ENCODE measurements at regions not wholly inside any gene's neighbourhood (a gene's known extent, or its start where the extent isn't known, plus 50 kb on each side); places are given as distances from the start of the nearest gene placed in this dataset.

DNA sequence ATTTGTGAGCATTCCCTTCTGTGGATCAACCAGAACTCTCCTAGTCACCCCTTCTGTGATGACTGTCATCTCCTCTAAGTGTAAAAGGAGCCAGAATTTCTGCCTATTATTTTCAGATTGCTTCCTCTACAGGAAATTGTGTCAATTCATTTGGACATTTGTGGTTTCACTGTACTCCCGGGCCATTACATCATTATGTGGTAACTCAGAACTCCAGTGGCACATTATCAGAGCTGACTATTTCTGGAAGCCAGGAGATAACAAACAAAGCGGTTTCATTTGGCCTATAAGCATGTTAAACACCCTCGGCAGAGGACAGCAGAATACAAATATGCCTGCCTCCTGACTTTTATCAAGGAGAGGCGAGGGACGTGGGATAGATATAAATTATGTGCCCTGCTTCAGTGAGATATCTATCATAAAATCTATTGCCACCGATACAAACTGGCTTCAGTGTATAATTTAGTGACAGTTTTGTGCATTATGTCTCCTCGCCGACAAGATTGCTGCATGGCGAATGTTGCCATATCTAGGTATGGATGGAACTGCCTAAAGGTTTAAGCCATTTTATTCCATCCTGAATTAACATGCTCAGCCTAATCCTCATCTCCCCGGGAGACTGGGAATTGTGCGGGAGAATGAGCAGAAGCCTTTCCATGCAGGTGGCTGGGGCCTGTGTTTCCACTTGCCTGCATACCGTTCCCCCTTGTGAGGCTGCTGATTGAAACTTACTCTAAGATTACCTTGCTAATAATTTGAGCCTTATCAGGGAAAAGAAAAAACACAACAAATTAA is 193.4 kb upstream of the SEMA6D start:
- H3K27me3 ChIP-seq (ENCODE audit: control insufficient read depth in 3 of 3, insufficient read depth in 3 of 3, low read length in 3 of 3), result peaks cover 0 to 6% (median 0%) of the 10 kb centered on the region in 3 donors
- H3K4me1 ChIP-seq (ENCODE audit: control insufficient read depth in 3 of 3, insufficient read depth in 3 of 3, low read length in 3 of 3), result no peaks in the 10 kb centered on the region
- H3K9me3 ChIP-seq (ENCODE audit: control insufficient read depth in 3 of 3, low read length in 3 of 3), result no peaks in the 10 kb centered on the region
- no peaks in the 10 kb centered on the region for H3K36me3 ChIP-seq (ENCODE audit: control insufficient read depth in 3 of 3, insufficient read depth in 3 of 3, low read length in 3 of 3)
- no peak overlapping the region for H3K4me3 ChIP-seq (ENCODE audit: low read length in 3 of 3)
- H3K27ac ChIP-seq (ENCODE audit: low read depth, low read length), result no peak overlapping the region
- no peak overlapping the region for H3K9ac ChIP-seq (ENCODE audit: low read depth in 1 of 3, low read length in 3 of 3)

DNA sequence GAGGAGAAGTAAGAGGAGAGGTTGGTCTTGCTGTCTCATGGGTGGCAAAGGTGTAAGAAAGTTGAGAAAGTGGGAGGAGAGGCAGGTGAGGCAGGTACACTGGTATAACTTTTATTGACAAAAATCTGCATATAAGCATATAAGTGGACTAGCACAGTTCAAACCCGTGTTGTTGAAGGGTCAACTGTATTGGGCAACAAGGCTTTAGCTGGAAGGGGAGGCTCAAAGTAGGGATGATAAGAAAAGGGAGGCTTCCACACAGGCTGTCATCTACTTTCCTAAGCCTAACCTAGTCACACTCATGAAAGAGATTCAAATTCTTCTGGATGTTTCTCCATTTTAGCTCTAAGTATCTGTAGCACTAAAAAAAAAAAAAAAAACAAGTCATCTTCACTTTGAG is 188.1 kb upstream of the SEMA6D start:
- Histone ChIP-seq H3K27me3 (ENCODE audit: control insufficient read depth in 3 of 3, insufficient read depth in 3 of 3, low read length in 3 of 3) (no peaks in the 10 kb centered on the region), H3K9me3 (ENCODE audit: control insufficient read depth in 3 of 3, low read length in 3 of 3) (no peaks in the 10 kb centered on the region), H3K27ac (ENCODE audit: low read depth, low read length) (no peak overlapping the region), H3K36me3 (ENCODE audit: control insufficient read depth in 3 of 3, insufficient read depth in 3 of 3, low read length in 3 of 3) (no peaks in the 10 kb centered on the region), H3K4me3 (ENCODE audit: low read length in 3 of 3) (no peak overlapping the region), H3K9ac (ENCODE audit: low read depth in 1 of 3, low read length in 3 of 3) (no peak overlapping the region), H3K4me1 (ENCODE audit: control insufficient read depth in 3 of 3, insufficient read depth in 3 of 3, low read length in 3 of 3) (no peaks in the 10 kb centered on the region)

DNA sequence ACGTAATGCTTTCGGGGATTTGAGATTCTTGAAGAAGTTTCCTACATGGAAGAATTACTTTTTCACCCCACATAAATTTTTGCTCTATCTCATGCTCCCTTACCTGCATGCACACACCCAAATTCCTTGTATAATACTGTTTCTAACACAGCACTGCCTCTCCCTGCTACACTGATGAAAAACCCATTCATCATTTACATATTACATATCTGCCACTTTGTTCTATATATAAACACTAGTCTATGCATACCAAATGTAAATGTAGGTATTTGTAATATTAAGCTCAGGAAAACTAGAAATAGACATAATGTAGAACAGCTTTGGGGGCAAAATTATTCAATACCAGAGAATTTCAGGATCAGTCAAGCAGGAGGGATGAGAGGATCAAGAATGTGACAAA is 182.6 kb upstream of the SEMA6D start:
- Histone ChIP-seq H3K4me3 (ENCODE audit: low read length in 3 of 3) (no peak overlapping the region), H3K4me1 (ENCODE audit: control insufficient read depth in 3 of 3, insufficient read depth in 3 of 3, low read length in 3 of 3) (no peaks in the 10 kb centered on the region), H3K27ac (ENCODE audit: low read depth, low read length) (no peak overlapping the region), H3K27me3 (ENCODE audit: control insufficient read depth in 3 of 3, insufficient read depth in 3 of 3, low read length in 3 of 3) (no peaks in the 10 kb centered on the region), H3K36me3 (ENCODE audit: control insufficient read depth in 3 of 3, insufficient read depth in 3 of 3, low read length in 3 of 3) (no peaks in the 10 kb centered on the region), H3K9ac (ENCODE audit: low read depth in 1 of 3, low read length in 3 of 3) (no peak overlapping the region), H3K9me3 (ENCODE audit: control insufficient read depth in 3 of 3, low read length in 3 of 3) (no peaks in the 10 kb centered on the region)

DNA sequence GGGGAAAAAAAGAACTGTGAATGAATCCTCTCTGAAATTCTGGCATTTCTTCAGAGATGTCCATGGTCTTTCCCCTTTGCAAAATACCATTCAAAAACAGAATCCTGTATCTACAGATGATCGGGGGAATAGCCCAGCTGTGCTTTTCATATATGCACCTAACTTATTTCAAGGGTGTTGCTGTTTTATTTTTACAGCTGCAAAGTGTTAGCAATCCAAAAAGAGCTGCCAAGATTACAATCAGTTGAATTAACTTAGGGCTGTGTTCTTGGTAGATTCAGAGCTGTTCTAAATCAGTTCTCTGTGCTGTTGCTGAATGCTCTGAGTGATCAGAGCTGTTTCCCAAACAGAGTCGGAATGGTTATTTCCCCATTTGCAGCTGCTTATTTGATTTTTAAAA is 175.7 kb upstream of the SEMA6D start:
- H3K9me3 ChIP-seq (ENCODE audit: control insufficient read depth in 3 of 3, low read length in 3 of 3), result no peaks in the 10 kb centered on the region

DNA sequence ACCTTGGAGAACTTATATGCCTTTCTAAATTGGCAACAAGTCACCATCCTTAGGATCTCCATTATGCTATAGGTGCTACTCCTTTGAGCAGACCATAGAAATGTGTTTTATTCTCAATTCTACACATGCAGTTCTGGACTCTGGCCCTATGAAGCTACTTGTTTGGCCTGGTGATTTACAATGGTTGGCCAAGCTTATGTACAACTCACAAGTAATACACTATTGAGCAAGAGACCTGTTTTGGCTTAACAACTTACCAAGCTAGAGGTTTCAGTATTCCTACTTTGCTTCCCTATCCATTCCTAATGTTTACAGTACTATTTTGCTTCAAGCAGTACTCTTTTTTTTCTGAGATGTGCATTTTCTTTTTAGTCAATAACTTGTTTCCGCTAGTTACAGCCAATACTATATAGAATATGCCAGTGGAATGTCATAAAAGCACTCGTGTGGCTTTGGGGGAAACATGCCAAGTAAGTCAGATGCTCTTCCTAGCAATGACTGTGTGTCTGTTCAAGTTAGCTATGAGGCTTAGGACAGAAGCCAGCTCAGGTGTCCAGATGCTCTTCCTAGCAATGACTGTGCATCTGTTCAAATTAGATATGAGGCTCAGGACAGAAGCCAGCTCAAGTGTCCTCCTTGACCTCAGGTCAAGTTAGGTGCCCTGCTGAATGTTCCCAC is 174.9 kb upstream of the SEMA6D start:
- no peaks in the 10 kb centered on the region for H3K27me3 ChIP-seq (ENCODE audit: control insufficient read depth in 3 of 3, insufficient read depth in 3 of 3, low read length in 3 of 3)
- no peaks in the 10 kb centered on the region for H3K4me1 ChIP-seq (ENCODE audit: control insufficient read depth in 3 of 3, insufficient read depth in 3 of 3, low read length in 3 of 3)
- no peak overlapping the region for H3K4me3 ChIP-seq (ENCODE audit: low read length in 3 of 3)
- no peaks in the 10 kb centered on the region for H3K36me3 ChIP-seq (ENCODE audit: control insufficient read depth in 3 of 3, insufficient read depth in 3 of 3, low read length in 3 of 3)
- H3K9ac ChIP-seq (ENCODE audit: low read depth in 1 of 3, low read length in 3 of 3), result no peak overlapping the region
- H3K9me3 ChIP-seq (ENCODE audit: control insufficient read depth in 3 of 3, low read length in 3 of 3), result no peaks in the 10 kb centered on the region
- no peak overlapping the region for H3K27ac ChIP-seq (ENCODE audit: low read depth, low read length)

More for the DNA sequence above, 175.7 kb upstream of the SEMA6D start:
- Histone ChIP-seq H3K9ac (ENCODE audit: low read depth in 1 of 3, low read length in 3 of 3) (no peak overlapping the region), H3K27me3 (ENCODE audit: control insufficient read depth in 3 of 3, insufficient read depth in 3 of 3, low read length in 3 of 3) (no peaks in the 10 kb centered on the region), H3K4me1 (ENCODE audit: control insufficient read depth in 3 of 3, insufficient read depth in 3 of 3, low read length in 3 of 3) (no peaks in the 10 kb centered on the region), H3K27ac (ENCODE audit: low read depth, low read length) (no peak overlapping the region), H3K36me3 (ENCODE audit: control insufficient read depth in 3 of 3, insufficient read depth in 3 of 3, low read length in 3 of 3) (no peaks in the 10 kb centered on the region), H3K4me3 (ENCODE audit: low read length in 3 of 3) (no peak overlapping the region)

DNA sequence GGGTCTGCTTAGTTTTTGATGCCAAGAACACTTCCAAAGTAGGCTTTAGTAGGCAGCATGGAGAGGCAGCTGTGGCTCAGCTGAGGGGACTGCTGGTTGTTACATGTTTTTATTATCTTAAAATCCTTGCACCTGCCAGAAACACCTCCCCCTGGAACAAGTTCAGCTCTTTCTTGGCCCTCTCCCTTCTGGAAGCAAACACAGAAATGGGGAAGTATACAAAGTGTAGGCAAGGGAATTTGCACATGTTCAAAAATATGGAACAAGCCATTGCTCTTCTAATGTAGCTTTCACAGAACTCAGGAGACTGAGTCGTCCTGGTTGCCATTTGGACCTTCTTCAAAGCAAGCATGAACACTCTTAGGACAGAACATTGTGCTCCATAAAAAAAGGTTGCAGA is 169.1 kb upstream of the SEMA6D start:
- Histone ChIP-seq H3K36me3 (ENCODE audit: control insufficient read depth in 3 of 3, insufficient read depth in 3 of 3, low read length in 3 of 3) (no peaks in the 10 kb centered on the region), H3K27me3 (ENCODE audit: control insufficient read depth in 3 of 3, insufficient read depth in 3 of 3, low read length in 3 of 3) (no peaks in the 10 kb centered on the region), H3K4me3 (ENCODE audit: low read length in 3 of 3) (no peak overlapping the region), H3K4me1 (ENCODE audit: control insufficient read depth in 3 of 3, insufficient read depth in 3 of 3, low read length in 3 of 3) (no peaks in the 10 kb centered on the region), H3K27ac (ENCODE audit: low read depth, low read length) (no peak overlapping the region), H3K9me3 (ENCODE audit: control insufficient read depth in 3 of 3, low read length in 3 of 3) (no peaks in the 10 kb centered on the region), H3K9ac (ENCODE audit: low read depth in 1 of 3, low read length in 3 of 3) (no peak overlapping the region)

DNA sequence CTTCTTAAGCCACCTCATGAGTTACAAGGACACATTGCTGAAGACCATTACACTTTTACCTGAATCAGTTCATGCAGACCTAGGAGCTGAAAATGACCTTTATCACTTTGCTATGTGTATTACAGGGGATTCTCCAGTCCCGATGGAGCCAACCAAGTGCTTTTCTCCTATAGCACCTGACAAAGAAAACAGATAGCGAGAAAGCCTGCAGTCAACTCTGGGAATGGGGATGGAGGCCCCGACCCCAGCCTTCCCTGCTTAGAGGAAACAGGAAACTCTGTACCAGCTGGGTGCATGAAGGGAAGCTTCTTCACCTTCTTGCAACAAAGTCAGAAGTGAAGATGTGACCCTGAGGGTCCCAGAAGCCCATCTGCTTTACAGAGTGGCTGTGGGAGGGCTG is 168.3 kb upstream of the SEMA6D start:
- Histone ChIP-seq H3K4me3 (ENCODE audit: low read length in 3 of 3) (no peak overlapping the region), H3K9me3 (ENCODE audit: control insufficient read depth in 3 of 3, low read length in 3 of 3) (no peaks in the 10 kb centered on the region), H3K27me3 (ENCODE audit: control insufficient read depth in 3 of 3, insufficient read depth in 3 of 3, low read length in 3 of 3) (no peaks in the 10 kb centered on the region), H3K27ac (ENCODE audit: low read depth, low read length) (no peak overlapping the region), H3K36me3 (ENCODE audit: control insufficient read depth in 3 of 3, insufficient read depth in 3 of 3, low read length in 3 of 3) (no peaks in the 10 kb centered on the region), H3K4me1 (ENCODE audit: control insufficient read depth in 3 of 3, insufficient read depth in 3 of 3, low read length in 3 of 3) (no peaks in the 10 kb centered on the region), H3K9ac (ENCODE audit: low read depth in 1 of 3, low read length in 3 of 3) (no peak overlapping the region)

DNA sequence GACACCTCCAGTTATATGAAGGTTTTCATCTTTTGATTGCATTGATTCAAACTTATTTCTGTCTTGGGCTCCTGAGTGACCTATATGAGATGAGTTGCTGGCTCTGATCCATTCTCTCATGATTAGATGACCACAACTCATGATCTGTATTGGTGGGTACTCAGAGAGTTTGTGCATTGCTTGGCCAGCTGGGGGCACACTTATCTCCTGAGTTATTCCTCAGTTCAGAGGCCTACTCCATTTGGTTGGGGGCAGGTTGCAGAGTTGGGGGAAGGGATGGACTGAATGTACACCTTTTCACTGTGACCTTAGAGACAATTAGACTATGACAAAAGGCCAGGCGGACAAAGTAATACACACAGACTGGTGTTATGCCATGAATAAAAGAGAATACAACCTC is 166.2 kb upstream of the SEMA6D start:
- Histone ChIP-seq H3K9me3 (ENCODE audit: control insufficient read depth in 3 of 3, low read length in 3 of 3) (no peaks in the 10 kb centered on the region), H3K27ac (ENCODE audit: low read depth, low read length) (no peak overlapping the region), H3K4me3 (ENCODE audit: low read length in 3 of 3) (no peak overlapping the region), H3K27me3 (ENCODE audit: control insufficient read depth in 3 of 3, insufficient read depth in 3 of 3, low read length in 3 of 3) (no peaks in the 10 kb centered on the region), H3K36me3 (ENCODE audit: control insufficient read depth in 3 of 3, insufficient read depth in 3 of 3, low read length in 3 of 3) (no peaks in the 10 kb centered on the region), H3K9ac (ENCODE audit: low read depth in 1 of 3, low read length in 3 of 3) (no peak overlapping the region), H3K4me1 (ENCODE audit: control insufficient read depth in 3 of 3, insufficient read depth in 3 of 3, low read length in 3 of 3) (no peaks in the 10 kb centered on the region)

DNA sequence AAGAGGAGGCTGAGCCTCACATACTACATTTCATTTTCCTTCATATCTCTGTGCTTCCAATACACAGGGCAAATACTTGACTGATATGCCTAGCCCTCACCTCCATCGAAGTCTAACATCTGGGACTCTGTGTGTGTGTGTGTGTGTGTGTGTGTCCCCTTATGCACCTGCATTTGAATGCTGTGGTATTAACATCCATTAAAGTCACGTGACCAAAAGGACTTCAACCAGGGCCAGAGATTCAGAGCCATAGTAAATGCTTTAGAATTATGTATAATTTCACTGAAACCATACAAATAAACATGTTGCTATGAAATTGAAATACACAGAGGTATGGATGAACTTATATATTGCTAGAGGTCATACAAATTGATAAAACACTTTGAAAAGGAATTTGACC is 165.8 kb upstream of the SEMA6D start:
- Histone ChIP-seq H3K9ac (ENCODE audit: low read depth in 1 of 3, low read length in 3 of 3) (no peak overlapping the region), H3K27ac (ENCODE audit: low read depth, low read length) (no peak overlapping the region), H3K27me3 (ENCODE audit: control insufficient read depth in 3 of 3, insufficient read depth in 3 of 3, low read length in 3 of 3) (no peaks in the 10 kb centered on the region), H3K4me1 (ENCODE audit: control insufficient read depth in 3 of 3, insufficient read depth in 3 of 3, low read length in 3 of 3) (no peaks in the 10 kb centered on the region), H3K9me3 (ENCODE audit: control insufficient read depth in 3 of 3, low read length in 3 of 3) (no peaks in the 10 kb centered on the region), H3K4me3 (ENCODE audit: low read length in 3 of 3) (no peak overlapping the region), H3K36me3 (ENCODE audit: control insufficient read depth in 3 of 3, insufficient read depth in 3 of 3, low read length in 3 of 3) (no peaks in the 10 kb centered on the region)

DNA sequence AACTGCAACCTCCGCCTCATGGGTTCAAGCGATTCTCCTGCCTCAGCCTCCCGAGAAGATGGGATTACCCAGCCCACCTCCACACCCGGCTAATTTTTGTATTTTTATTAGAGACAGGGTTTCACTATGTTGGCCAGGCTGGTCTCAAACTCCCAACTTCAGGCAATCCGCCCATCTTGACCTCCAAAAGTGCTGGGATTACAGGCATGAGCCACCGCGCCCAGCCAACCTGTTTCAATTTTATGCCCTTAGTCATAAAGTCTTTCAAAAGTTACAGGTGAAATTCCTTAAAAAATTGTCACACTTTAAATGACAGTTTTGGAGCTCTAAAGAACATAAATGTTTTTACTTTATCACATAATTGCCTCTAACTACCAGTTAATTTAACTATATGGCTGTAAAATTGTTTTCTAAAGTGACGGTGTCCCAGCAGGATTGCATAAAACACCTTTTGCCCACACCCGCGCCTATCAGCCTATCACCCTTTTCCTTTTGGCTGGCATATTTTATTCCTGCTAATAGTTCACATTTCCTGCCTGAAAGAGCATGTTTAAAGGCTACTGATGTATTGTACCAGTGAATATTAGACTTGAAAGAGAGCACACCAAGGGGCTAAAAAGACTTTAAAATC is 164.2 kb upstream of the SEMA6D start:
- Histone ChIP-seq H3K27ac (ENCODE audit: low read depth, low read length) (no peak overlapping the region), H3K36me3 (ENCODE audit: control insufficient read depth in 3 of 3, insufficient read depth in 3 of 3, low read length in 3 of 3) (no peaks in the 10 kb centered on the region), H3K9me3 (ENCODE audit: control insufficient read depth in 3 of 3, low read length in 3 of 3) (no peaks in the 10 kb centered on the region), H3K4me1 (ENCODE audit: control insufficient read depth in 3 of 3, insufficient read depth in 3 of 3, low read length in 3 of 3) (no peaks in the 10 kb centered on the region), H3K27me3 (ENCODE audit: control insufficient read depth in 3 of 3, insufficient read depth in 3 of 3, low read length in 3 of 3) (no peaks in the 10 kb centered on the region), H3K4me3 (ENCODE audit: low read length in 3 of 3) (no peak overlapping the region), H3K9ac (ENCODE audit: low read depth in 1 of 3, low read length in 3 of 3) (no peak overlapping the region)
